ENCODE measurements at regions not wholly inside any gene's neighbourhood (a gene's known extent, or its start where the extent isn't known, plus 50 kb on each side); places are given as distances from the start of the nearest gene placed in this dataset.

- Histone ChIP-seq H3K9me3 (peaks cover 2% of the 10 kb centered on the region), H3K36me3 (no peaks in the 10 kb centered on the region), H3K4me1 (no peaks in the 10 kb centered on the region), H3K27me3 (no peaks in the 10 kb centered on the region), H3K4me3 (no peak overlapping the region), H3K27ac (no peak overlapping the region)
- TF ChIP-seq, protein P1, sequence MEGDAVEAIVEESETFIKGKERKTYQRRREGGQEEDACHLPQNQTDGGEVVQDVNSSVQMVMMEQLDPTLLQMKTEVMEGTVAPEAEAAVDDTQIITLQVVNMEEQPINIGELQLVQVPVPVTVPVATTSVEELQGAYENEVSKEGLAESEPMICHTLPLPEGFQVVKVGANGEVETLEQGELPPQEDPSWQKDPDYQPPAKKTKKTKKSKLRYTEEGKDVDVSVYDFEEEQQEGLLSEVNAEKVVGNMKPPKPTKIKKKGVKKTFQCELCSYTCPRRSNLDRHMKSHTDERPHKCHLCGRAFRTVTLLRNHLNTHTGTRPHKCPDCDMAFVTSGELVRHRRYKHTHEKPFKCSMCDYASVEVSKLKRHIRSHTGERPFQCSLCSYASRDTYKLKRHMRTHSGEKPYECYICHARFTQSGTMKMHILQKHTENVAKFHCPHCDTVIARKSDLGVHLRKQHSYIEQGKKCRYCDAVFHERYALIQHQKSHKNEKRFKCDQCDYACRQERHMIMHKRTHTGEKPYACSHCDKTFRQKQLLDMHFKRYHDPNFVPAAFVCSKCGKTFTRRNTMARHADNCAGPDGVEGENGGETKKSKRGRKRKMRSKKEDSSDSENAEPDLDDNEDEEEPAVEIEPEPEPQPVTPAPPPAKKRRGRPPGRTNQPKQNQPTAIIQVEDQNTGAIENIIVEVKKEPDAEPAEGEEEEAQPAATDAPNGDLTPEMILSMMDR (IDR thresholded peaks at IDR 0.05), result no peak
- intact Hi-C loops (cut with DNase I), result no loop called here
- ATAC-seq (no peak), DNase-seq (no peak)
Observed at GRCh38 chr11:134752964-134753770, 341.1 kb upstream of the B3GAT1 start.

DNA sequence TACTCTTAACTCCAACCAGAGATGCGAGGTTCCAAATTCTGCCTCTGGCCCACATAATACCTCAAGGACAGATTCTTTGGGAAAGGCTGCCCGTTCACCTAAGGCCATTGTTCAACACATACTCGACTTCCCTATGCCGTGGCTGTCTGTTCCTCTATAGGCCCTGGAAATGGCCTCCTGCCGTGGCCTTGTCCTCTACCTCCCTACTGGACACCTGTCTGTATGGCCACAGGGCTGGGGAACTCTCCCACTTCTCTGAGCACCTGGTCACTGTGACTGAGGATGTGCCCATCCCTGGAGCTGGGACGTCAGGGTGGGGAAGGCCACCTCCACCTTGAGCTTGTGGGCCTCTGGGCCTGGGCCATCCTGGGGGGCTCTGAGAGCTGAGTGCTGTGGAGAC lies 340.5 kb upstream of the B3GAT1 start:
- intact Hi-C loops (cut with DNase I), result no loop called here
- DNase-seq (no peak), ATAC-seq (no peak)

GRCh38 chr11:134751766-134752165 lies 339.7 kb upstream of the B3GAT1 start:
- H3K9me3 ChIP-seq, result peaks cover 2% of the 10 kb centered on the region
- TF ChIP-seq, protein P1 (IDR thresholded peaks at IDR 0.05), result no peak
- intact Hi-C loops (cut with DNase I), result no loop called here

More for the DNA sequence above, 340.5 kb upstream of the B3GAT1 start:
- H3K27ac ChIP-seq, result no peak overlapping the region
- no peaks in the 10 kb centered on the region for H3K27me3 ChIP-seq
- peaks cover 2% of the 10 kb centered on the region for H3K9me3 ChIP-seq
- TF ChIP-seq, protein P1 (IDR thresholded peaks at IDR 0.05), result no peak
- no peaks in the 10 kb centered on the region for H3K4me1 ChIP-seq
- no peak overlapping the region for H3K4me3 ChIP-seq
- H3K36me3 ChIP-seq, result no peaks in the 10 kb centered on the region

DNA sequence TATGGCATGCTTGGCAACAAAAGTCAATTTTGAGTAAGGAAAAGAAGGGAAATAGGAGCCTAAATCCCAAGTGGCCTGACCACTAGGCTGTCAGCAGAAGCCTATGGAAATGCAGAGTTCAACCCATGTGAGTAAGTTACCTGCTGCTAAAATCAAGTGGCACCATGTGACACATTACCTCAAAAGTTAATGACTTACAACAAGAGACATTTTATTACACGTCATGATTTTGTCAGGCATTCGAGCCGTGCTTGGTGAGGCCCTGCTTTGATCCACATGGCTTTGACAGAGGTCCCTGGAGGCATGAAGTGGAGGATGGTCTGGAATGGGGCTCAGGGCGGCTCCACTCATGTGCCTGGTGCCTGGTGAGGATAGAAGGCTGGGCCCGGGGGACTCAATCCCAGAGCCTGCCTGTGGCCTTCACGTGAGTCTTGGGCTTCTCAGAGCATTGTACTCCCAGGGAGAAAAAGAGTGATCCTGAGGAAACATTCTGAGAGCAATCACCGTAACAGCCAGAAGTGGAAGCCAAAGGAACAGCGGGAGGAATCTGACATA lies 339.1 kb upstream of the B3GAT1 start:
- Histone ChIP-seq H3K36me3 (no peaks in the 10 kb centered on the region), H3K4me1 (no peaks in the 10 kb centered on the region), H3K27me3 (no peaks in the 10 kb centered on the region), H3K9me3 (peaks cover 2% of the 10 kb centered on the region), H3K4me3 (no peak overlapping the region), H3K27ac (no peak overlapping the region)
- intact Hi-C loops (cut with DNase I), result no loop called here
- DNase-seq, result no peak
- TF ChIP-seq, protein P1 (IDR thresholded peaks at IDR 0.05), result no peak
- ATAC-seq, result no peak

More at GRCh38 chr11:134751766-134752165, 339.7 kb upstream of the B3GAT1 start:
- Histone ChIP-seq H3K27ac (no peak overlapping the region), H3K4me3 (no peak overlapping the region), H3K4me1 (no peaks in the 10 kb centered on the region), H3K36me3 (no peaks in the 10 kb centered on the region), H3K27me3 (no peaks in the 10 kb centered on the region)
- DNase-seq (no peak), ATAC-seq (no peak)

GRCh38 chr11:134750619-134751018 lies 338.6 kb upstream of the B3GAT1 start:
- no peaks in the 10 kb centered on the region for H3K36me3 ChIP-seq
- ATAC-seq, result no peak
- H3K27ac ChIP-seq, result no peak overlapping the region
- intact Hi-C loops (cut with DNase I), result no loop called here
- no peaks in the 10 kb centered on the region for H3K27me3 ChIP-seq
- H3K4me1 ChIP-seq, result no peaks in the 10 kb centered on the region
- H3K4me3 ChIP-seq, result no peak overlapping the region
- no peak for DNase-seq
- TF ChIP-seq, protein P1 (IDR thresholded peaks at IDR 0.05), result no peak
- H3K9me3 ChIP-seq, result peaks cover 2% of the 10 kb centered on the region

Measured in upper lobe of right lung (tissue), 1 donor.